KMS-11 (cell line): ENCODE measurements at regions not wholly inside any gene's neighbourhood (a gene's known extent, or its start where the extent isn't known, plus 50 kb on each side); places are given as distances from the start of the nearest gene placed in this dataset.

ENCODE experiments used
- H2AFZ ChIP-seq: fragments of 200-600 bp; sonication (generic); 2 replicates; pipeline ENCODE4 v1.6.1; 2016; ENCODE audit warnings: antibody characterized with exemption, mixed run types, low read depth
- H3K27ac ChIP-seq: fragments of 200-600 bp; sonication (generic); 2 replicates; pipeline ENCODE4 v1.6.1; 2016; ENCODE audit warnings: mild to moderate bottlenecking, mixed run types
- H3K27me3 ChIP-seq: fragments of 200-600 bp; sonication (generic); 2 replicates; pipeline ENCODE4 v1.6.1; 2017; ENCODE audit warnings: mild to moderate bottlenecking, low read depth, mixed run types, moderate library complexity; ENCODE audit not compliant: insufficient read depth
- H3K36me3 ChIP-seq: fragments of 200-600 bp; sonication (generic); 2 replicates; pipeline ENCODE4 v1.6.1; 2017; ENCODE audit warnings: mild to moderate bottlenecking, mixed run types; ENCODE audit not compliant: insufficient read depth
- H3K4me1 ChIP-seq: fragments of 200-600 bp; sonication (generic); 2 replicates; pipeline ENCODE4 v1.6.1; 2016; ENCODE audit warnings: mild to moderate bottlenecking, low read depth, mixed run types; ENCODE audit not compliant: poor library complexity, severe bottlenecking
- H3K4me2 ChIP-seq: fragments of 200-600 bp; sonication (generic); 2 replicates; pipeline ENCODE4 v1.7.0; 2016; ENCODE audit warnings: mild to moderate bottlenecking, mixed run types
- H3K4me3 ChIP-seq: fragments of 200-600 bp; sonication (generic); IDR thresholded peaks from 2 replicates; pipeline ENCODE4 v1.6.1; 2017; ENCODE audit warnings: low read depth, low read length, mixed read lengths; ENCODE audit not compliant: insufficient read depth
- H3K79me2 ChIP-seq: fragments of 200-600 bp; sonication (generic); 2 replicates; pipeline ENCODE4 v1.6.1; 2016; ENCODE audit warnings: low read depth, mixed run types; ENCODE audit not compliant: insufficient read depth
- H3K9ac ChIP-seq: fragments of 200-600 bp; sonication (generic); 2 replicates; pipeline ENCODE4 v1.6.1; 2016; ENCODE audit warnings: mild to moderate bottlenecking, mixed run types
- H4K20me1 ChIP-seq: fragments of 200-600 bp; sonication (generic); 2 replicates; pipeline ENCODE4 v1.6.1; 2016; ENCODE audit warnings: mild to moderate bottlenecking, mixed run types; ENCODE audit not compliant: insufficient read depth
- CTCF ChIP-seq: fragments of 200-600 bp; sonication (generic); conservative IDR thresholded peaks from 2 replicates; pipeline ENCODE4 v1.6.1; 2017; ENCODE audit warnings: low read depth, mild to moderate bottlenecking, antibody characterized with exemption, low read length, moderate library complexity, mixed read lengths

GRCh38 chr2:9720352-9721093 lies 89.7 kb upstream of the YWHAQ start:
- Histone ChIP-seq H3K4me3 (no peak overlapping the region), H3K9ac (no peak overlapping the region), H3K4me1 (no peaks in the 10 kb centered on the region), H4K20me1 (no peaks in the 10 kb centered on the region), H2AFZ (no peak overlapping the region), H3K36me3 (no peaks in the 10 kb centered on the region), H3K79me2 (no peaks in the 10 kb centered on the region), H3K4me2 (no peak overlapping the region), H3K27ac (no peak overlapping the region), H3K27me3 (no peaks in the 10 kb centered on the region)
- TF ChIP-seq CTCF, result no peak

GRCh38 chr2:9721344-9721743 lies 90.5 kb upstream of the YWHAQ start:
- no peak overlapping the region for H3K9ac ChIP-seq
- no peaks in the 10 kb centered on the region for H3K36me3 ChIP-seq
- H2AFZ ChIP-seq, result no peak overlapping the region
- no peak overlapping the region for H3K4me3 ChIP-seq
- TF ChIP-seq CTCF, result no peak
- no peaks in the 10 kb centered on the region for H4K20me1 ChIP-seq
- H3K4me1 ChIP-seq, result no peaks in the 10 kb centered on the region
- H3K27ac ChIP-seq, result no peak overlapping the region
- H3K27me3 ChIP-seq, result no peaks in the 10 kb centered on the region
- no peaks in the 10 kb centered on the region for H3K79me2 ChIP-seq
- H3K4me2 ChIP-seq, result no peak overlapping the region

GRCh38 chr2:9722451-9722850 lies 91.7 kb upstream of the YWHAQ start:
- no peaks in the 10 kb centered on the region for H4K20me1 ChIP-seq
- no peaks in the 10 kb centered on the region for H3K27me3 ChIP-seq
- no peaks in the 10 kb centered on the region for H3K4me1 ChIP-seq
- H3K27ac ChIP-seq, result no peak overlapping the region
- no peak overlapping the region for H3K4me2 ChIP-seq
- no peak overlapping the region for H2AFZ ChIP-seq
- no peak overlapping the region for H3K4me3 ChIP-seq
- H3K36me3 ChIP-seq, result no peaks in the 10 kb centered on the region
- no peak for TF ChIP-seq CTCF
- H3K9ac ChIP-seq, result no peak overlapping the region
- H3K79me2 ChIP-seq, result no peaks in the 10 kb centered on the region

GRCh38 chr2:9724565-9724964 lies 93.8 kb upstream of the YWHAQ start:
- no peaks in the 10 kb centered on the region for H4K20me1 ChIP-seq
- H3K79me2 ChIP-seq, result no peaks in the 10 kb centered on the region
- no peaks in the 10 kb centered on the region for H3K36me3 ChIP-seq
- no peaks in the 10 kb centered on the region for H3K4me1 ChIP-seq
- no peak overlapping the region for H3K4me3 ChIP-seq
- H2AFZ ChIP-seq, result no peak overlapping the region
- no peak overlapping the region for H3K9ac ChIP-seq
- no peaks in the 10 kb centered on the region for H3K27me3 ChIP-seq
- TF ChIP-seq CTCF, result no peak
- no peak overlapping the region for H3K4me2 ChIP-seq
- no peak overlapping the region for H3K27ac ChIP-seq
